Thyroid gland (tissue), 4 donors: ENCODE measurements at regions not wholly inside any gene's neighbourhood (a gene's known extent, or its start where the extent isn't known, plus 50 kb on each side); places are given as distances from the start of the nearest gene placed in this dataset.
"Not testable (repeated sequence)": the region's sequence is repeated elsewhere in the genome, so short reads cannot be mapped to it uniquely, and the experiment has no call there.

Experiments used
- CTCF ChIP-seq, 6 experiments: fragments of 200-600 bp in 3 of 6; fragments of 450-650 bp in 3 of 6; sonication (generic) in 3 of 6; IDR thresholded peaks; one replicate each; pipeline ENCODE4 v1.5.1; 2016 to 2019; ENCODE audit warnings: antibody characterized with exemption in 6 of 6, mild to moderate bottlenecking in 2 of 6, inconsistent platforms in 1 of 6, moderate library complexity in 1 of 6
- POLR2A ChIP-seq, 2 donors: fragments of 450-650 bp; IDR thresholded peaks; one replicate each; pipeline ENCODE4 v1.6.1; 2017; ENCODE audit warnings: antibody characterized with exemption in 2 of 2, mild to moderate bottlenecking in 2 of 2, moderate library complexity in 1 of 2

- TF ChIP-seq POLR2A, CTCF (IDR thresholded peaks at IDR 0.05): not testable (repeated sequence)
Observed at GRCh38 chr5:20771338-20771737, 783.3 kb upstream of the CDH18 start.
